ENCODE measurements at regions not wholly inside any gene's neighbourhood (a gene's known extent, or its start where the extent isn't known, plus 50 kb on each side); places are given as distances from the start of the nearest gene placed in this dataset.

GRCh38 chr4:18945464-18945863 lies 923.9 kb upstream of the LCORL start:
- Histone ChIP-seq H3K4me3 (no peak overlapping the region), H3K27me3 (replicated peaks in 1 of 2; ENCODE audit: control insufficient read depth in 2 of 2, insufficient read depth in 2 of 2, low read length in 1 of 2) (no peaks in the 10 kb centered on the region), H3K9ac (ENCODE audit: control insufficient read depth, insufficient read depth, low read length) (no peak overlapping the region), H3K4me1 (ENCODE audit: control insufficient read depth, insufficient read depth, low read length) (no peaks in the 10 kb centered on the region), H3K9me3 (replicated peaks; ENCODE audit: control insufficient read depth, insufficient read depth, low read length) (no peaks in the 10 kb centered on the region), H4K20me1 (ENCODE audit: control insufficient read depth, insufficient read depth) (no peaks in the 10 kb centered on the region), H3K79me2 (ENCODE audit: control insufficient read depth, insufficient read depth, low read length) (no peaks in the 10 kb centered on the region), H2AFZ (ENCODE audit: control insufficient read depth, low read depth, low read length) (no peak overlapping the region), H3K4me2 (ENCODE audit: control insufficient read depth, insufficient read depth) (no peak overlapping the region), H3K27ac (ENCODE audit: control insufficient read depth, insufficient read depth) (no peak overlapping the region), H3K36me3 (ENCODE audit: control insufficient read depth in 2 of 2, insufficient read depth in 2 of 2, low read length in 1 of 2) (no peaks in the 10 kb centered on the region)
- intact Hi-C loops (cut with micrococcal nuclease; ENCODE audit: unreplicated experiment): no loop called here
- TF ChIP-seq CREB1 (IDR thresholded peaks at IDR 0.05; ENCODE audit: low read depth): no peak
- TF ChIP-seq HSF1 (IDR thresholded peaks at IDR 0.05; ENCODE audit: low read depth, low read length): no peak
- TF ChIP-seq MYB (IDR thresholded peaks at IDR 0.05; ENCODE audit: borderline replicate concordance, low read depth, low read length): no peak
- TF ChIP-seq NFXL1 (IDR thresholded peaks at IDR 0.05; ENCODE audit: borderline replicate concordance): no peak
- no peak for TF ChIP-seq LARP7 (IDR thresholded peaks at IDR 0.05)
- TF ChIP-seq SREBF1 (IDR thresholded peaks at IDR 0.05; ENCODE audit: low read length): no peak
- no peak for TF ChIP-seq RELA (IDR thresholded peaks at IDR 0.05; ENCODE audit: borderline replicate concordance, partially characterized antibody)
- no peak for TF ChIP-seq EP300 (IDR thresholded peaks at IDR 0.05; ENCODE audit: borderline replicate concordance in 1 of 2, control insufficient read depth in 1 of 2, low read depth in 2 of 2, low read length in 2 of 2)
- no peak for TF ChIP-seq SMAD1 (IDR thresholded peaks at IDR 0.05; ENCODE audit: low read depth, partially characterized antibody)
- TF ChIP-seq SIN3A (IDR thresholded peaks at IDR 0.05; ENCODE audit: low read depth, low read length): no peak
- no peak for TF ChIP-seq MXI1 (IDR thresholded peaks at IDR 0.05; ENCODE audit: low read depth, low read length)
- no peak for DNase-seq (ENCODE audit: low read depth, low spot score)
- RAD21 ChIA-PET (ENCODE audit: unreplicated experiment): no interaction called here
- POLR2A ChIA-PET: no interaction called here
- SMC1A ChIA-PET (ENCODE audit: uncharacterized antibody, unreplicated experiment): no interaction called here
- WGBS (ENCODE audit: insufficient coverage, insufficient replicate concordance, low lambda C conversion rate, missing lambda C conversion rate): 0% methylated on average over 2 of the region's 2 CpGs
- CTCF ChIA-PET: no interaction called here
- ATAC-seq: no peak
- in situ Hi-C loops (cut with MboI): no loop called here
- BruUV-seq (replicated peaks): no TSS peak
- FAIRE-seq: no peak

All from GM12878 (cell line).